IMR-90 (cell line): ENCODE measurements at regions not wholly inside any gene's neighbourhood (a gene's known extent, or its start where the extent isn't known, plus 50 kb on each side); places are given as distances from the start of the nearest gene placed in this dataset.

Source experiments
- ATAC-seq: fragments of 200-7000 bp; cut with Tn5 transposase; 2 replicates; pipeline ENCODE4 v1.9.1; 2020; ENCODE audit warnings: low read depth, mild to moderate bottlenecking, moderate library complexity
- BruUV-seq: library from RNA; stranded (reverse); fragments of 400-500 nt; replicated peaks from 2 replicates; lab custom pipeline; 2021; lab: Mats Ljungman, UMichigan
- CTCF ChIA-PET: fragments of 300-600 bp; formaldehyde crosslinking; extraction: SDS; loops from one replicate; lab custom pipeline; 2021; ENCODE audit warnings: antibody characterized with exemption; lab: Yijun Ruan, JAX
- POLR2A ChIA-PET: fragments of 300-600 bp; sonication (Branson Sonifier 250); formaldehyde crosslinking; loops from one replicate; lab custom pipeline; 2022; ENCODE audit warnings: antibody characterized with exemption; ENCODE audit not compliant: unreplicated experiment; lab: Charles Lee
- DNase-seq: peaks from one replicate; pipeline ENCODE4 v3.0.0; 2013
- H2AFZ ChIP-seq: replicated peaks from 2 replicates; pipeline ENCODE3; 2013; ENCODE audit warnings: low read length, mild to moderate bottlenecking; ENCODE audit not compliant: poor library complexity
- H2AK5ac ChIP-seq: 2 replicates; pipeline ENCODE4 v1.6.1; 2013; ENCODE audit warnings: low read depth, low read length, inconsistent platforms
- H2AK9ac ChIP-seq: replicated peaks from 2 replicates; pipeline ENCODE3; 2013; ENCODE audit warnings: mild to moderate bottlenecking, low read depth, low read length, moderate library complexity; ENCODE audit not compliant: poor library complexity
- H2BK120ac ChIP-seq: 2 replicates; pipeline ENCODE4 v1.6.1; 2013; ENCODE audit warnings: low read depth, low read length, inconsistent platforms
- H2BK15ac ChIP-seq: 3 replicates; pipeline ENCODE4 v1.6.1; 2013; ENCODE audit warnings: low read depth, low read length, inconsistent platforms
- H2BK20ac ChIP-seq: 2 replicates; pipeline ENCODE4 v1.6.1; 2013; ENCODE audit warnings: low read depth, mild to moderate bottlenecking, inconsistent platforms, low read length, moderate library complexity
- H2BK5ac ChIP-seq: 2 replicates; pipeline ENCODE4 v1.6.1; 2013; ENCODE audit warnings: mild to moderate bottlenecking, low read depth, low read length, inconsistent platforms; ENCODE audit not compliant: poor library complexity, severe bottlenecking
- H3K14ac ChIP-seq: replicated peaks from 2 replicates; pipeline ENCODE4 v1.6.1; 2013; ENCODE audit warnings: low read depth, low read length, inconsistent platforms
- H3K18ac ChIP-seq: 2 replicates; pipeline ENCODE4 v1.6.1; 2013; ENCODE audit warnings: low read depth, low read length, control low read depth
- H3K23ac ChIP-seq: 2 replicates; pipeline ENCODE4 v1.6.1; 2013; ENCODE audit warnings: low read depth, low read length, inconsistent platforms
- H3K27ac ChIP-seq: 2 replicates; pipeline ENCODE4 v1.5.1; 2013; ENCODE audit warnings: mild to moderate bottlenecking, control low read depth, low read length; ENCODE audit not compliant: insufficient read depth
- H3K27me3 ChIP-seq: 2 replicates; pipeline ENCODE4 v1.6.1; 2013; ENCODE audit warnings: low read length; ENCODE audit not compliant: control insufficient read depth, insufficient read depth
- H3K36me3 ChIP-seq: 2 replicates; pipeline ENCODE4 v1.6.1; 2013; ENCODE audit warnings: low read length, mixed read lengths; ENCODE audit not compliant: control insufficient read depth, insufficient read depth
- H3K4ac ChIP-seq: 2 replicates; pipeline ENCODE4 v1.6.1; 2013; ENCODE audit warnings: low read depth, low read length, inconsistent platforms
- H3K4me1 ChIP-seq: 2 replicates; pipeline ENCODE4 v1.6.1; 2013; ENCODE audit warnings: low read length, mixed read lengths; ENCODE audit not compliant: control insufficient read depth, insufficient read depth
- H3K4me2 ChIP-seq: 2 replicates; pipeline ENCODE4 v1.6.1; 2013; ENCODE audit warnings: low read depth, mild to moderate bottlenecking, control low read depth, low read length, moderate library complexity
- H3K4me3 ChIP-seq: 2 replicates; pipeline ENCODE4 v1.5.1; 2013; ENCODE audit warnings: low read depth, mild to moderate bottlenecking, control low read depth, low read length, moderate library complexity; ENCODE audit not compliant: insufficient read depth
- H3K56ac ChIP-seq: 2 replicates; pipeline ENCODE4 v1.6.1; 2013; ENCODE audit warnings: low read length, inconsistent platforms; ENCODE audit not compliant: insufficient read depth; ENCODE audit errors: extremely low read depth
- H3K79me1 ChIP-seq, 2 experiments: 2 replicates each; pipeline ENCODE4 v1.6.1; 2013; ENCODE audit warnings: low read length in 2 of 2, inconsistent platforms in 1 of 2, low read depth in 1 of 2
- H3K9ac ChIP-seq: 2 replicates; pipeline ENCODE4 v1.6.1; 2013; ENCODE audit warnings: low read depth, low read length, control low read depth
- H3K9me1 ChIP-seq: 2 replicates; pipeline ENCODE4 v1.6.1; 2013; ENCODE audit warnings: low read length, inconsistent platforms; ENCODE audit not compliant: insufficient read depth
- H3K9me3 ChIP-seq: 2 replicates; pipeline ENCODE4 v1.6.1; 2013; ENCODE audit warnings: low read length; ENCODE audit not compliant: control insufficient read depth, insufficient read depth
- H4K20me1 ChIP-seq: 2 replicates; pipeline ENCODE4 v1.6.1; 2013; ENCODE audit warnings: low read length, inconsistent platforms; ENCODE audit not compliant: insufficient read depth
- H4K5ac ChIP-seq: 2 replicates; pipeline ENCODE4 v1.6.1; 2013; ENCODE audit warnings: mild to moderate bottlenecking, low read depth, low read length, control low read depth
- H4K8ac ChIP-seq, 2 experiments: 2 replicates each; pipeline ENCODE4 v1.6.1; 2013; ENCODE audit warnings: low read depth in 2 of 2, low read length in 2 of 2, control low read depth in 1 of 2, inconsistent platforms in 1 of 2
- H4K91ac ChIP-seq: 2 replicates; pipeline ENCODE4 v1.6.1; 2013; ENCODE audit warnings: low read depth, low read length, inconsistent platforms; ENCODE audit not compliant: insufficient read depth
- BHLHE40 ChIP-seq: fragments of 150-350 bp; IDR thresholded peaks from 2 replicates; pipeline ENCODE4 v1.6.1; 2016; ENCODE audit warnings: mild to moderate bottlenecking, low read depth, low read length
- CHD1 ChIP-seq: IDR thresholded peaks from 2 replicates; pipeline ENCODE4 v1.6.1; 2012; ENCODE audit warnings: low read depth, low read length, improper control_type of control experiment
- FOS ChIP-seq: fragments of 150-350 bp; IDR thresholded peaks from 2 replicates; pipeline ENCODE4 v1.6.1; 2016; ENCODE audit warnings: low read depth, low read length
- MAZ ChIP-seq: IDR thresholded peaks from 2 replicates; pipeline ENCODE4 v1.6.1; 2012; ENCODE audit warnings: low read depth, mild to moderate bottlenecking, low read length, improper control_type of control experiment, moderate library complexity, borderline replicate concordance
- MXI1 ChIP-seq: IDR thresholded peaks from 2 replicates; pipeline ENCODE4 v1.6.1; 2012; ENCODE audit warnings: low read depth, mild to moderate bottlenecking, low read length, moderate library complexity, borderline replicate concordance
- RAD21 ChIP-seq: IDR thresholded peaks from 2 replicates; pipeline ENCODE4 v1.6.1; 2012; ENCODE audit warnings: low read length, improper control_type of control experiment
- RCOR1 ChIP-seq: IDR thresholded peaks from 2 replicates; pipeline ENCODE4 v1.6.1; 2012; ENCODE audit warnings: mild to moderate bottlenecking, low read length, improper control_type of control experiment; ENCODE audit not compliant: insufficient replicate concordance
- SMC3 ChIP-seq: fragments of 150-350 bp; IDR thresholded peaks from 2 replicates; pipeline ENCODE4 v1.6.1; 2016; ENCODE audit warnings: low read depth, mild to moderate bottlenecking, antibody characterized with exemption, low read length, moderate library complexity
- WGBS, 2 experiments: methylation state at CpG; one replicate each; pipeline versions ENCODE4 v1.1.5 to v1.1.7; 2013; ENCODE audit warnings: missing lambda C conversion rate in 2 of 2; ENCODE audit not compliant: insufficient read length in 1 of 2; ENCODE audit errors: extremely low coverage in 2 of 2; 5-methylcytosine and 5-hydroxymethylcytosine counted together
- dilution Hi-C: fragments of 300-500 bp; cut with HindIII; formaldehyde crosslinking; loops from one replicate; pipeline ENCODE4 v1.14.3; 2018; ENCODE audit warnings: low sequenced_read_pairs; ENCODE audit not compliant: unreplicated experiment
- in situ Hi-C: fragments of 300-500 bp; cut with MboI; formaldehyde crosslinking; loops from 3 replicates; pipeline ENCODE4 v1.14.3; 2019; ENCODE audit warnings: low sequenced_read_pairs, inconsistent platforms, mixed read lengths
- intact Hi-C: fragments of 100-400 bp; cut with micrococcal nuclease; formaldehyde crosslinking; loops from 2 replicates; pipeline ENCODE4 v1.10.0; 2022
- TF ChIP-seq, protein P1 (sequence below): fragments of 150-350 bp; IDR thresholded peaks from 2 replicates; pipeline ENCODE4 v1.6.1; 2017; ENCODE audit warnings: mild to moderate bottlenecking, antibody characterized with exemption, low read length, low read depth
- TF ChIP-seq, protein P2 (sequence below): fragments of 150-350 bp; IDR thresholded peaks from 2 replicates; pipeline ENCODE4 v1.6.1; 2016; ENCODE audit warnings: low read depth, mild to moderate bottlenecking, low read length, moderate library complexity, borderline replicate concordance

DNA sequence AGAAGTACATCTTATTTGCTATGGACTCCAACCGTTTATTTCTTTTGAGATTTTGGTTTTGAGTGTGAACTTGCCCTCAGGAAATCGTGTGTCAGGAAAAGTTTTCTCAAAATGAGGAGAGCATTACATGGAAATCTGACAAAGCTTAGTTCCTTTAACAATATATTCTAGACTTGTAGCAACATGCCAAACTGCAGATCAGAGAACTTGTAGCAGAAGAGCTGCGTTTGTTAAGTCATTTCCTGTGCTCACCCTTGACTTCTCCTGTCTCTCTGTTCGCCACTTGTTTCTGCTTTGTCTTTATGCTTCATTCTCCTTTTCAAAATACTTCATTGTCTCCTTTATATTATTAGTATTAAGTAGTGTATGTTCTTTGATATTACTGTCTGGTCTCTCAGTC, 116.6 kb upstream of the FOXP2 start:
- Histone ChIP-seq H3K9ac (no peak overlapping the region), H2BK5ac (no peak overlapping the region), H3K4me3 (no peak overlapping the region), H2BK120ac (no peak overlapping the region), H4K20me1 (no peaks in the 10 kb centered on the region), H3K23ac (no peak overlapping the region), H3K27me3 (no peaks in the 10 kb centered on the region), H2AK9ac (no peak overlapping the region), H3K18ac (no peak overlapping the region), H4K91ac (no peak overlapping the region), H4K8ac (no peak overlapping the region), H3K27ac (no peak overlapping the region), H3K79me1 (no peaks in the 10 kb centered on the region), H4K5ac (no peak overlapping the region), H2BK15ac (no peak overlapping the region), H2BK20ac (no peak overlapping the region), H3K4me1 (no peaks in the 10 kb centered on the region), H3K36me3 (no peaks in the 10 kb centered on the region), H2AK5ac (no peak overlapping the region), H3K4ac (no peak overlapping the region), H3K9me1 (no peaks in the 10 kb centered on the region), H3K14ac (no peak overlapping the region), H3K4me2 (no peak overlapping the region), H2AFZ (no peak overlapping the region), H3K56ac (no peak overlapping the region), H3K9me3 (no peaks in the 10 kb centered on the region)
- WGBS, 2 experiments: no CpG with 5 or more reads among the region's 4 CpGs
- DNase-seq (no peak), ATAC-seq (no peak)
- in situ Hi-C loops (no loop called here), dilution Hi-C loops (no loop called here), intact Hi-C loops (no loop called here)
- ChIA-PET POLR2A (no interaction called here), CTCF (no interaction called here)
- no TSS peak for BruUV-seq
- no peak for TF ChIP-seq RCOR1
- TF ChIP-seq MXI1: no peak
- no peak for TF ChIP-seq BHLHE40
- TF ChIP-seq, protein P1, sequence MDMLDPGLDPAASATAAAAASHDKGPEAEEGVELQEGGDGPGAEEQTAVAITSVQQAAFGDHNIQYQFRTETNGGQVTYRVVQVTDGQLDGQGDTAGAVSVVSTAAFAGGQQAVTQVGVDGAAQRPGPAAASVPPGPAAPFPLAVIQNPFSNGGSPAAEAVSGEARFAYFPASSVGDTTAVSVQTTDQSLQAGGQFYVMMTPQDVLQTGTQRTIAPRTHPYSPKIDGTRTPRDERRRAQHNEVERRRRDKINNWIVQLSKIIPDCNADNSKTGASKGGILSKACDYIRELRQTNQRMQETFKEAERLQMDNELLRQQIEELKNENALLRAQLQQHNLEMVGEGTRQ: no peak
- no peak for TF ChIP-seq SMC3
- TF ChIP-seq, protein P2, sequence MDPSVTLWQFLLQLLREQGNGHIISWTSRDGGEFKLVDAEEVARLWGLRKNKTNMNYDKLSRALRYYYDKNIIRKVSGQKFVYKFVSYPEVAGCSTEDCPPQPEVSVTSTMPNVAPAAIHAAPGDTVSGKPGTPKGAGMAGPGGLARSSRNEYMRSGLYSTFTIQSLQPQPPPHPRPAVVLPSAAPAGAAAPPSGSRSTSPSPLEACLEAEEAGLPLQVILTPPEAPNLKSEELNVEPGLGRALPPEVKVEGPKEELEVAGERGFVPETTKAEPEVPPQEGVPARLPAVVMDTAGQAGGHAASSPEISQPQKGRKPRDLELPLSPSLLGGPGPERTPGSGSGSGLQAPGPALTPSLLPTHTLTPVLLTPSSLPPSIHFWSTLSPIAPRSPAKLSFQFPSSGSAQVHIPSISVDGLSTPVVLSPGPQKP: no peak
- TF ChIP-seq CHD1: no peak
- TF ChIP-seq MAZ: no peak
- TF ChIP-seq FOS: no peak
- no peak for TF ChIP-seq RAD21
